AG09309 (cell line): ENCODE measurements at regions not wholly inside any gene's neighbourhood (a gene's known extent, or its start where the extent isn't known, plus 50 kb on each side); places are given as distances from the start of the nearest gene placed in this dataset.

Source experiments
- DNase-seq: peaks from one replicate; pipeline ENCODE4 v3.0.0-alpha.2; 2010; ENCODE audit warnings: low read depth
- H3K4me3 ChIP-seq: 2 replicates; pipeline ENCODE4 v1.5.1; 2011; ENCODE audit warnings: mild to moderate bottlenecking, low read depth, low read length, moderate library complexity; ENCODE audit not compliant: control insufficient read depth
- TF ChIP-seq, protein P1 (sequence below): IDR thresholded peaks from 2 replicates; pipeline ENCODE4 v1.5.1; 2011; ENCODE audit warnings: mild to moderate bottlenecking, low read depth, low read length, inconsistent platforms; ENCODE audit not compliant: insufficient read depth, control insufficient read depth; ENCODE audit errors: missing control alignments

DNA sequence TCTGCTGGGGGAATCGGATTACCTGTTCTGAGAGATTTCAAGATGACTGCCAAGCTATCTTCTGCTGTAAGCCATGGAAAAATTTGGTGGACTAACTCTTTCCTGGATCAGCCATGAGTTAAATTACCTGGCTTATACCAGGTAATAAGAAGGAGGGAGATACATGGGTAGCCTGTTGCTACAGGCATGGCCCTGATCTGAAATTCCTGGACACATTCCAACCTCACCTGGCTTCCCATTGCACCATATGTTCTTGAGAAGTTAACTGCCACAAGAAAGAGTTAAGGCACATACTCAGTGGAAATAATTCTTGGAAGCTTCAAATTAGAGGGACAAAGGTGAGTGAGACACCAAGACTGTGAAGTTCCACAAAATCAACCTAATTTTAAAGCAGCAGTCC lies 371.3 kb downstream of the ACTL7B start:
- DNase-seq = no peak
- H3K4me3 ChIP-seq = no peak overlapping the region
- TF ChIP-seq, protein P1, sequence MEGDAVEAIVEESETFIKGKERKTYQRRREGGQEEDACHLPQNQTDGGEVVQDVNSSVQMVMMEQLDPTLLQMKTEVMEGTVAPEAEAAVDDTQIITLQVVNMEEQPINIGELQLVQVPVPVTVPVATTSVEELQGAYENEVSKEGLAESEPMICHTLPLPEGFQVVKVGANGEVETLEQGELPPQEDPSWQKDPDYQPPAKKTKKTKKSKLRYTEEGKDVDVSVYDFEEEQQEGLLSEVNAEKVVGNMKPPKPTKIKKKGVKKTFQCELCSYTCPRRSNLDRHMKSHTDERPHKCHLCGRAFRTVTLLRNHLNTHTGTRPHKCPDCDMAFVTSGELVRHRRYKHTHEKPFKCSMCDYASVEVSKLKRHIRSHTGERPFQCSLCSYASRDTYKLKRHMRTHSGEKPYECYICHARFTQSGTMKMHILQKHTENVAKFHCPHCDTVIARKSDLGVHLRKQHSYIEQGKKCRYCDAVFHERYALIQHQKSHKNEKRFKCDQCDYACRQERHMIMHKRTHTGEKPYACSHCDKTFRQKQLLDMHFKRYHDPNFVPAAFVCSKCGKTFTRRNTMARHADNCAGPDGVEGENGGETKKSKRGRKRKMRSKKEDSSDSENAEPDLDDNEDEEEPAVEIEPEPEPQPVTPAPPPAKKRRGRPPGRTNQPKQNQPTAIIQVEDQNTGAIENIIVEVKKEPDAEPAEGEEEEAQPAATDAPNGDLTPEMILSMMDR = no peak

GRCh38 chr9:108483676-108484075 lies 372.1 kb downstream of the ACTL7B start:
- TF ChIP-seq, protein P1 = no peak
- DNase-seq = no peak
- no peak overlapping the region for H3K4me3 ChIP-seq

DNA sequence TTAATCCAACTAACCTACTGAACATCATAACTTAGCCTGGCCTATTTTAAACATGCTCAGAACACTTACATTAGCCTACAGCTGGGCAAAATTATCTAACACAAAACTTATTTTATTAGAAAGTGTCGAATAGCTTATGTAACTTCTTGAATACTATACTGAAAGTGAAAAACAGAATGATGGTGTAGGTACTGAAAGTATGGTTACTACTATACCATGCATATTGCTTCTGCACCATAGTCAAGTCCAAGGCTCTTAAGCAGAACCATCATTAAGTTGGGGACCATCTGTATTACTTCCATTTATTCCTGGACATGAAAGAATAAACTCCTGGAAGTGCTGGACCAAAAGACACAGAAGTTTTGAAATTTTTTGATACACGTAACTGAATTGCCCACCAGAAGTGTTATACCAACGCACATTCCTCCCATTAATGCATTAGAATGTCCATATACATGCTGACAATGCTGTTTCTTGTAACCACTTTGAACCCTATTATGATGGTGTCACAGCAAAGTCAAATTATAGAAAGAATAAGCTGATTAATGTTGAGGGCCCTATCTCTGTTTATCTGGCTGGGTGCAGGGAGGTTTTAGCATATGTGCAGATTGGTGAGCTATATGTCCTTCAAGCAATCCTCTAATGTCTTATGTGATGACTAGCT lies 375.7 kb downstream of the ACTL7B start:
- DNase-seq = no peak
- TF ChIP-seq, protein P1 = no peak
- no peak overlapping the region for H3K4me3 ChIP-seq

DNA sequence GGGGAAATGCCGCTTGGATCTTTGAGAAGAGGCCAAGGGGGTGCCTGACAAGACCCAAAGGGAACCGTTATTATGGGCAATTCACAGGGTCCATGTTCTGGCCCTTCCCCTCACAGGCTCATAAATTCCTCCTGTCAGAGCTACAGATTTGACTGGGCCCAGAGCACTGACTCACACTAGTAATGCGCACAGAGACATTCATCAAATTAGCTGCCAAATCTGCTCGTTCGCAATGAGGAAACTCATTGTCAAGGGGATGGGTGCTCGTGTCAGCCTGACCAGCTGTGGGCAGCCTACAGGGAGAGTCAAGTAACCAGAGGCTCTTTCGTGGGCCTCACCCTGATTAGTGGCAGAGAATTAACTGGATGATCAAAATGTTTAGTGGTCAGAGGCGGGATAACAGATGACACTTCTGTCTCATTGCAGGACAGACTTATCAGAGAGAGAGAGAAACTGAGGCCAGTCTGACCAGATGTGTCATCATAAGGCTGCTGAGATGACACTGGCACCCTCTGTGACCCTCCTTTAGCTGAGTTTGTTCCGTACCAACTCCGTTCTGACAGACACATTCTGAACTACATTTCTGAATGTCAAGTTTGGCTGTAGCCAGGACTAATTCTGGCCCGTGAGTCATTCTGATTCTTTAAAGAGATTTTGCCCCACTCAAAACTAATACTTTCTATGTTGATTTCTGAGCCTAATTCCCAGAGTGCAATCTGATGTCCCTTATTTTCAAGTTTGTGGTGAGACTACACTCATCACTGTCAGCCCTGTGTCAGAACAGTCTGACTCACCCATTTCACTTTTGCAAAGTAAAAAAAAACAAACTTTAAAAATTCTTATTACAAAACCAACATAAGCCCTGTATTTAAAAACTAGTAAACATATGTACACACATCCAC lies 377.1 kb downstream of the ACTL7B start:
- TF ChIP-seq, protein P1 = no peak
- peak; percentile 83 for DNase-seq

DNA sequence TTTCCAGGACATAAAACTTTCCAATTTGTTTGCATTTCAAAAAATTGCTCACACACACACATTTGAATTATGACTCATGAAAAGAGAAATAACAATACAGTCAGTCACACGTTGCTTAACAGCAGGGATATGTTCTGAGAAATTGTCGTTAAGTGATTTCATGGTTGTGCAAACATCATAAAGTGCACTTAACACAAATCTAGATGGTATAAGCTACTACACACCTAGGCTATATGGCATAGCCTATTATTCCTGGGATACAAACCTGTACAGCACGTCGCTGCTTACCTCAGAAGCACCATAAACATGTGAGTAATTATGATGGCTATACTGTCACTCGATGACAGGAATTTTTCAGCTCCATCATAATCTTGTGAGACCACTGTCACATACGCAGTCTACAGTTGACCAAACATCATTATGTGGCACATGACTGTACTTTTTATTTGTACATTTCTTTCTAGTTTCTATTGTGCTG lies 378.2 kb downstream of the ACTL7B start:
- H3K4me3 ChIP-seq = no peak overlapping the region
- TF ChIP-seq, protein P1 = no peak
- DNase-seq = peak; percentile 76

More for the DNA sequence above, 377.1 kb downstream of the ACTL7B start:
- H3K4me3 ChIP-seq = no peak overlapping the region

DNA sequence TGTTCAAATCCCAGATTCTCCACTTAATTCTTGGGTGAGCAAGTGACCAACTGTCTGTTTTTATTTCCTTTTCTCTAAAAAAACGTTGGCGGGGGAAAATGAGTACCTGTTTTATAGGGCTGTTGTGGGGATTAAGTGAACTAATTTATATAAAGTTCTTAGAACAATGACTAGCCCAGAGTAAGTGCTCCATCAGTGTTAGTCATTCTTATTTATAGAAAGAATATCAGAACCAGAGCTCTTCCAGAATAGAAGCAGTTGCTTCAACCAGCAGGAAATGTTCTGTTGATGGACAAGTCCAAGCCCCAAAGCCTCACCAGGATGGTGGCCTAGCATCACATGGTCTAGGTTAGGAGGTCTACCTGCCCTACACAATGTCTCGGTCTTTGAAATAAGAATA lies 379.2 kb downstream of the ACTL7B start:
- peak; percentile 32 for DNase-seq
- TF ChIP-seq, protein P1 = no peak

More for the DNA sequence above, 379.2 kb downstream of the ACTL7B start:
- H3K4me3 ChIP-seq = no peak overlapping the region
